ENCODE measurements at regions not wholly inside any gene's neighbourhood (a gene's known extent, or its start where the extent isn't known, plus 50 kb on each side); places are given as distances from the start of the nearest gene placed in this dataset.

GRCh38 chr12:85642288-85642687, 193.9 kb downstream of the RASSF9 start:
- TF ChIP-seq CTCF (IDR thresholded peaks at IDR 0.05) (no peak), POLR2A (IDR thresholded peaks at IDR 0.05; ENCODE audit: low read depth) (no peak), POLR2AphosphoS5 (IDR thresholded peaks at IDR 0.05) (no peak)

Data from esophagus muscularis mucosa (tissue), 3 donors.